GM18909 (cell line): ENCODE measurements at regions not wholly inside any gene's neighbourhood (a gene's known extent, or its start where the extent isn't known, plus 50 kb on each side); places are given as distances from the start of the nearest gene placed in this dataset.
A peak's percentile ranks its signal among the peaks of the same experiment; 100 is the strongest.

Source experiments
- ATAC-seq: cut with Tn5 transposase; IDR thresholded peaks from one replicate; pipeline ENCODE4 v1.9.1; 2021; ENCODE audit warnings: mild to moderate bottlenecking; ENCODE audit not compliant: unreplicated experiment, poor library complexity

- ATAC-seq = no peak
Observed at GRCh38 chr11:43545610-43546009, 134.9 kb upstream of the HSD17B12 start.

GRCh38 chr11:43546561-43547429 is 133.7 kb upstream of the HSD17B12 start:
- no peak for ATAC-seq

- no peak for ATAC-seq
Observed at GRCh38 chr11:43547430-43547831, 133.1 kb upstream of the HSD17B12 start.

- ATAC-seq = no peak
Observed at GRCh38 chr11:43547889-43548381, 132.6 kb upstream of the HSD17B12 start.

- ATAC-seq = no peak
Observed at GRCh38 chr11:43548916-43549315, 131.6 kb upstream of the HSD17B12 start.

- no peak for ATAC-seq
Observed at GRCh38 chr11:43549624-43550023, 130.9 kb upstream of the HSD17B12 start.

- no peak for ATAC-seq
Observed at GRCh38 chr11:43550714-43551113, 129.8 kb upstream of the HSD17B12 start.

GRCh38 chr11:43554148-43554473 is 126.4 kb upstream of the HSD17B12 start:
- ATAC-seq = no peak

GRCh38 chr11:43555186-43555585 is 125.4 kb upstream of the HSD17B12 start:
- no peak for ATAC-seq

- no peak for ATAC-seq
Observed at GRCh38 chr11:43555816-43556611, 124.5 kb upstream of the HSD17B12 start.

GRCh38 chr11:43556612-43557375 is 123.7 kb upstream of the HSD17B12 start:
- ATAC-seq = no peak

GRCh38 chr11:43557553-43558110 is 122.9 kb upstream of the HSD17B12 start:
- ATAC-seq = no peak

- ATAC-seq = no peak
Observed at GRCh38 chr11:43558146-43558545, 122.4 kb upstream of the HSD17B12 start.

- no peak for ATAC-seq
Observed at GRCh38 chr11:43558556-43559127, 121.9 kb upstream of the HSD17B12 start.

- ATAC-seq = no peak
Observed at GRCh38 chr11:43561832-43562231, 118.7 kb upstream of the HSD17B12 start.

GRCh38 chr11:43567396-43567975 is 113.1 kb upstream of the HSD17B12 start:
- peak; percentile 69 for ATAC-seq

GRCh38 chr11:43573233-43573632 is 107.3 kb upstream of the HSD17B12 start:
- peak; percentile 42 for ATAC-seq

GRCh38 chr11:43573873-43574272 is 106.7 kb upstream of the HSD17B12 start:
- ATAC-seq = no peak

- no peak for ATAC-seq
Observed at GRCh38 chr11:43574411-43574810, 106.1 kb upstream of the HSD17B12 start.
